ENCODE measurements at regions not wholly inside any gene's neighbourhood (a gene's known extent, or its start where the extent isn't known, plus 50 kb on each side); places are given as distances from the start of the nearest gene placed in this dataset.

GRCh38 chr7:114158854-114159253, 240.0 kb upstream of the PPP1R3A start:
- TF ChIP-seq CTCF (IDR thresholded peaks at IDR 0.05) (no peak), EZH2 (IDR thresholded peaks at IDR 0.05) (no peak)

Measured in neural progenitor cell (in vitro differentiated cells).